ENCODE measurements at regions not wholly inside any gene's neighbourhood (a gene's known extent, or its start where the extent isn't known, plus 50 kb on each side); places are given as distances from the start of the nearest gene placed in this dataset.
"Not testable (repeated sequence)": the region's sequence is repeated elsewhere in the genome, so short reads cannot be mapped to it uniquely, and the experiment has no call there.

DNA sequence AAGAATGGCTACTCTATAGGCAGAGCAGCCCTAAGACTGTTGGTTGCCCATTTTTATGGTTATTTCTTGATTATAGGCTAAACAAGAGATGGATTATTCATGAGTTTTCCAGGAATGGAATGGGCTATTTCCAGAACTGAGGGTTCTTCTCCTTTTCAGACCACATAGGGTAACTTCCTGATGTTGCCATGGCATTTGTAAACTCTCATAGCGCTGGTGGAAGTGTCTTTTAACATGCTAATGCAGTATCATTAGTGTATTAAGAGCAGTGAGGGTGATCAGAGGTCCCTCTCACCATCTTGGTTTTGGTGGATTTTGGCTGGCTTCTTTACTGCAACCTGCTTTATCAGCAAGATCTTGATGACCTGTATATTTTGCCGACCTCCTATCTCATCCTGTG lies 904.6 kb upstream of the FBXO33 start:
- H3K4me2 ChIP-seq (ENCODE audit: extremely low read depth, insufficient read depth, low read length) = no peak overlapping the region
- no peak overlapping the region for H3K9ac ChIP-seq (ENCODE audit: insufficient read depth, low read length)
- H3K4me3 ChIP-seq (replicated peaks in 1 of 4; ENCODE audit: control extremely low read depth in 1 of 4, insufficient read depth in 1 of 4, low read depth in 3 of 4, low read length in 4 of 4) = no peak overlapping the region
- H3K4me1 ChIP-seq (ENCODE audit: control insufficient read depth, extremely low read depth, insufficient read depth, low read length) = no peaks in the 10 kb centered on the region
- no peak overlapping the region for H2AFZ ChIP-seq (ENCODE audit: low read length)
- H3K9me3 ChIP-seq (ENCODE audit: control insufficient read depth, insufficient read depth, low read depth, low read length) = no peaks in the 10 kb centered on the region
- H3K27ac ChIP-seq (ENCODE audit: insufficient read depth, low read length) = no peak overlapping the region
- no peaks in the 10 kb centered on the region for H3K27me3 ChIP-seq (ENCODE audit: control insufficient read depth, insufficient read depth, low read length)
- TF ChIP-seq, protein P1, sequence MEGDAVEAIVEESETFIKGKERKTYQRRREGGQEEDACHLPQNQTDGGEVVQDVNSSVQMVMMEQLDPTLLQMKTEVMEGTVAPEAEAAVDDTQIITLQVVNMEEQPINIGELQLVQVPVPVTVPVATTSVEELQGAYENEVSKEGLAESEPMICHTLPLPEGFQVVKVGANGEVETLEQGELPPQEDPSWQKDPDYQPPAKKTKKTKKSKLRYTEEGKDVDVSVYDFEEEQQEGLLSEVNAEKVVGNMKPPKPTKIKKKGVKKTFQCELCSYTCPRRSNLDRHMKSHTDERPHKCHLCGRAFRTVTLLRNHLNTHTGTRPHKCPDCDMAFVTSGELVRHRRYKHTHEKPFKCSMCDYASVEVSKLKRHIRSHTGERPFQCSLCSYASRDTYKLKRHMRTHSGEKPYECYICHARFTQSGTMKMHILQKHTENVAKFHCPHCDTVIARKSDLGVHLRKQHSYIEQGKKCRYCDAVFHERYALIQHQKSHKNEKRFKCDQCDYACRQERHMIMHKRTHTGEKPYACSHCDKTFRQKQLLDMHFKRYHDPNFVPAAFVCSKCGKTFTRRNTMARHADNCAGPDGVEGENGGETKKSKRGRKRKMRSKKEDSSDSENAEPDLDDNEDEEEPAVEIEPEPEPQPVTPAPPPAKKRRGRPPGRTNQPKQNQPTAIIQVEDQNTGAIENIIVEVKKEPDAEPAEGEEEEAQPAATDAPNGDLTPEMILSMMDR (conservative IDR thresholded peaks at IDR 0.05 in 1 of 2, IDR thresholded peaks at IDR 0.05 in 1 of 2; ENCODE audit: low read depth in 1 of 2, low read length in 2 of 2) = no peak
- TF ChIP-seq EZH2 (IDR thresholded peaks at IDR 0.05; ENCODE audit: low read length, missing control alignments) = no peak
- no peak for DNase-seq (ENCODE audit: low read depth in 2 of 2)
- no peaks in the 10 kb centered on the region for H4K20me1 ChIP-seq (ENCODE audit: control insufficient read depth, extremely low read depth, insufficient read depth, low read length)
- H3K79me2 ChIP-seq (ENCODE audit: control insufficient read depth, insufficient read depth, low read length) = no peaks in the 10 kb centered on the region
- H3K36me3 ChIP-seq (ENCODE audit: control insufficient read depth, insufficient read depth, low read length) = no peaks in the 10 kb centered on the region

DNA sequence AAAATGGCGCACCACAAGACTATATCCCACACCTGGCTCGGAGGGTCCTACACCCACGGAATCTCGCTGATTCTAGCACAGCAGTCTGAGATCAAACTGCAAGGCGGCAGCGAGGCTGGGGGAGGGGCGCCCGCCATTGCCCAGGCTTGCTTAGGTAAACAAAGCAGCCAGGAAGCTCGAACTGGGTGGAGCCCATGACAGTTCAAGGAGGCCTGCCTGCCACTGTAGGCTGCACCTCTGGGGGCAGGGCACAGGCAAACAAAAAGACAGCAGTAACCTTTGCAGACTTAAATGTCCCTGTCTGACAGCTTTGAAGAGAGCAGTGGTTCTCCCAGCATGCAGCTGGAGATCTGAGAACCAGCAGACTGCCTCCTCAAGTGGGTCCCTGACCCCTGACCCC lies 894.3 kb upstream of the FBXO33 start:
- not testable (repeated sequence) for H3K4me2 ChIP-seq (ENCODE audit: extremely low read depth, insufficient read depth, low read length); H3K4me1 ChIP-seq (ENCODE audit: control insufficient read depth, extremely low read depth, insufficient read depth, low read length); H3K27me3 ChIP-seq (ENCODE audit: control insufficient read depth, insufficient read depth, low read length); H3K36me3 ChIP-seq (ENCODE audit: control insufficient read depth, insufficient read depth, low read length); H2AFZ ChIP-seq (ENCODE audit: low read length); H3K9ac ChIP-seq (ENCODE audit: insufficient read depth, low read length); H3K79me2 ChIP-seq (ENCODE audit: control insufficient read depth, insufficient read depth, low read length); DNase-seq (ENCODE audit: low read depth in 2 of 2); H3K4me3 ChIP-seq (replicated peaks in 1 of 4; ENCODE audit: control extremely low read depth in 1 of 4, insufficient read depth in 1 of 4, low read depth in 3 of 4, low read length in 4 of 4); H3K9me3 ChIP-seq (ENCODE audit: control insufficient read depth, insufficient read depth, low read depth, low read length); H4K20me1 ChIP-seq (ENCODE audit: control insufficient read depth, extremely low read depth, insufficient read depth, low read length); H3K27ac ChIP-seq (ENCODE audit: insufficient read depth, low read length)

DNA sequence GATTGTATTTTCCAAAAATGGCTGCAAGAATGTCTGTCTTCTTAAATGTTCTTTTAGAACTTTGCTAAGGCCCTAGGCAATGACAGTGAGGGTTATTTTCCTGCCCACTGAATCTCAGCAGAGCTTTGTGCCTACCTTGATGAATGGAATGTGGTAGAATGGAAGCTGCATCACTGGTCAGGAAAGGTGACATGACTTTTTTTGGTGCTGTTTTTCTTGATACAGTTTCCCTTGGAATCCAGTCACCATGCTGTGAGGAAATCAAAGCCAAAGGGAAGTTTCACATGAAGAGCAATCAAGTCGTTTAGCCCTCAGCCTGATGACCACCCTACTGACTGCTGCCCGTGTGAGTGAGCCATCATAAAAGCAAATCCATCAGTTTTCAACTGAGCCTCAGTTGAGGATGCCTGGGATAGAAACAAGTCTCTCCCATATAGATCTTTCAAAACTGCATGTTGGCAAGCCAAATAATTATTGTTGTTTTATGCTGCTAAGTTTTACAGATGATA lies 886.0 kb upstream of the FBXO33 start:
- no peaks in the 10 kb centered on the region for H4K20me1 ChIP-seq (ENCODE audit: control insufficient read depth, extremely low read depth, insufficient read depth, low read length)
- H3K9me3 ChIP-seq (ENCODE audit: control insufficient read depth, insufficient read depth, low read depth, low read length) = no peaks in the 10 kb centered on the region
- no peak for TF ChIP-seq EZH2 (IDR thresholded peaks at IDR 0.05; ENCODE audit: low read length, missing control alignments)
- TF ChIP-seq, protein P1 (conservative IDR thresholded peaks at IDR 0.05 in 1 of 2, IDR thresholded peaks at IDR 0.05 in 1 of 2; ENCODE audit: low read depth in 1 of 2, low read length in 2 of 2) = no peak
- H2AFZ ChIP-seq (ENCODE audit: low read length) = no peak overlapping the region
- no peak overlapping the region for H3K27ac ChIP-seq (ENCODE audit: insufficient read depth, low read length)
- no peaks in the 10 kb centered on the region for H3K4me1 ChIP-seq (ENCODE audit: control insufficient read depth, extremely low read depth, insufficient read depth, low read length)
- no peak overlapping the region for H3K4me3 ChIP-seq (replicated peaks in 1 of 4; ENCODE audit: control extremely low read depth in 1 of 4, insufficient read depth in 1 of 4, low read depth in 3 of 4, low read length in 4 of 4)
- H3K4me2 ChIP-seq (ENCODE audit: extremely low read depth, insufficient read depth, low read length) = no peak overlapping the region
- no peak for DNase-seq (ENCODE audit: low read depth in 2 of 2)
- no peaks in the 10 kb centered on the region for H3K36me3 ChIP-seq (ENCODE audit: control insufficient read depth, insufficient read depth, low read length)
- no peaks in the 10 kb centered on the region for H3K27me3 ChIP-seq (ENCODE audit: control insufficient read depth, insufficient read depth, low read length)
- no peak overlapping the region for H3K9ac ChIP-seq (ENCODE audit: insufficient read depth, low read length)
- no peaks in the 10 kb centered on the region for H3K79me2 ChIP-seq (ENCODE audit: control insufficient read depth, insufficient read depth, low read length)

Data from fibroblast of lung (primary cell).